NCI-H524 (cell line): ENCODE measurements at regions not wholly inside any gene's neighbourhood (a gene's known extent, or its start where the extent isn't known, plus 50 kb on each side); places are given as distances from the start of the nearest gene placed in this dataset.
A peak's percentile ranks its signal among the peaks of the same experiment; 100 is the strongest.
"Not testable (repeated sequence)": the region's sequence is repeated elsewhere in the genome, so short reads cannot be mapped to it uniquely, and the experiment has no call there.

ENCODE experiments used
- DNase-seq, 2 experiments: peaks; one replicate each; lab custom pipeline; 2025; lab: John Stamatoyannopoulos, UW

- no peak for DNase-seq
These were observed 82.2 kb upstream of the HABP2 start for GRCh38 chr10:113470372-113471240.

- no peak for DNase-seq
These were observed 81.4 kb upstream of the HABP2 start for GRCh38 chr10:113471241-113471996.

DNA sequence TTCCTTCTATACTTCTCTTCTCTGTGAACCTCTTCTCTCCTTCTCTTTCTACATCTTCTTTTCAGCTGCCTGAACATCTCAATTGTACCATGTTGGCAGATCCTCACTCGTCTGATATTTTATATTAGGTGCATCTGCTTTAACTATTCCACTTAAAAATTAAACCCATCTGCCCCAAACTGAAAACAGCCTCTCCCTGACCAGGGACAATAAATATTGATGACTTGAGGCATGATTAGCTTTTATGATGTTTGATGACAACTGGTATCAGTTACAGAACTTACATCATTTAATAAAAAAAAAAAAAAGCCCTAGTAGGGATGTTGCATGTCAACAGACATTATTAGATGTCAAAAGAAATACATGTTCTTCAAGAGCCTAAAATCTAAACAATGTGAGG is 79.8 kb upstream of the HABP2 start:
- no peak for DNase-seq

GRCh38 chr10:113473851-113474250 is 79.0 kb upstream of the HABP2 start:
- no peak for DNase-seq

DNA sequence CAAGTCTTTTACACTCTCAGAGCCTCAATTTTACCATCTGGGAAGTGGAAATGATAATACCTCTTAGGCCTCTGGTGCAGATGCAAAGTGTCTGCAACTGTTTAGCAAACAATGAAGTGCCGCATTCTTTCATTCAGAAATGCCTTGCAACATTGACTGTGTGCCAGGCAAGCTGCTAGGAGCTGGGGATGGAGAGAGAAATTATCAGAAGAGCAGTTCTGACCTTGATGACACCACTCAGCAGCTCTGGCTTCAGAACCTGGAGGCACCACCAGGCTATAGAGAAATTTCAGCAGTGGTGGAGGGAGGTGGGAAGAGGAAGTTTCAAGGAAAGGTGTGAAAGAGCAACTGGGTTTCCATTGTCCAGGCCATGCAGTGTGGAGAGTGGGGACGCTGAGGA is 78.1 kb upstream of the HABP2 start:
- DNase-seq: no peak

GRCh38 chr10:113475381-113475807 is 77.5 kb upstream of the HABP2 start:
- peak in 1 of 2 experiments; percentile 1 for DNase-seq

GRCh38 chr10:113476191-113476590 is 76.7 kb upstream of the HABP2 start:
- no peak for DNase-seq

- no peak for DNase-seq
These were observed 76.2 kb upstream of the HABP2 start for GRCh38 chr10:113476673-113477072.

GRCh38 chr10:113477451-113477850 is 75.4 kb upstream of the HABP2 start:
- DNase-seq: no peak

GRCh38 chr10:113479346-113480080 is 73.3 kb upstream of the HABP2 start:
- DNase-seq: no peak

GRCh38 chr10:113480081-113480360 is 72.8 kb upstream of the HABP2 start:
- DNase-seq: no peak

DNA sequence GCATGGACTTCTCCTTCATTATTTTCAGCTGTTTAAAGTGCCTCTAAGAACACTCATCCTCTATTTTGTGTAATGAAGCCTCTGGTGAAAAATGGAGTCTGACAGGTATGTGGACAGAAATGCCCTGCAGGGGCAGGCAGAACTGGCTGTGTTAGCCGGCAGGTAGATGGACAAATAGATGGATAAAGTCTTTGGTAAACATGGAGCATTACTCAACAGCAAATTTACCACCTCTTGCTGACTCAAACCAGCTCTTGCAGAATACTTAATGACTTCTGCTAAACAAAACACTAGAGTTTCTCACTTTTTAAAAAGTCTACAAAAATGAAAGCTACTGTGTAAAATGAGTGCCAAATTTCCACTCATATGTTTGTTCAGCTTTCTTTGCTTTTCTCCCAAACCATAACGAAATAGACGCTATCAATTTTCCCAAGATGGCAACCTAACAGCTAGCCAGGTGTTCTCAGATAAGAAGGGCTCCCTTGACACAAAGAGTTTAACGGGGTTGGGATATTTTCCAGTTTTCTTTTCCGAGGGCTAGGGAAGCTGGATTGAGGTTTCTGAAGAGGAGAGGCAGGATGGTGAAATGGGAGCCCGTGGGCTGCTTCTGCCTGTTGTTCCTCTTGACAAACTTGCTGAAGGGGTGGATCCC is 71.9 kb upstream of the HABP2 start:
- no peak for DNase-seq

DNA sequence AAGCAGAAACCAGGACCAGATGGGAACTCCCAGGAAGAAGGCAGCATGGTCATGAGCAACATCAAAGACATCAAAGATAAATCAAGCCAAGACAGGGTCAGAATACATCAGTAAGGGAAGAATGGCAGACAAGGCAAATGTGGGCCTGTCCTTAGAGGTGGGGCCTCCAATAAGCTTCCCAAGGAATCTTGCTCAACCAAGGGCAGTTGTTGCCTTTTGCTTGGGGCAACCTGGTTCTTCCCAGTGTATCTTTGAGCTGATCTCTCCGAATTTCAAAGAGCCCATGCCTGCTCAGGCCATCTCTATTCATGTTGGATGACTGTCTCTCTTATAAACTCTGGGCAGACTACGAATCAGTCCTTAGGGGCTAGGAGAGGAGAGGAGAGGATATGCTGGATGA is 68.4 kb upstream of the HABP2 start:
- DNase-seq: no peak

DNA sequence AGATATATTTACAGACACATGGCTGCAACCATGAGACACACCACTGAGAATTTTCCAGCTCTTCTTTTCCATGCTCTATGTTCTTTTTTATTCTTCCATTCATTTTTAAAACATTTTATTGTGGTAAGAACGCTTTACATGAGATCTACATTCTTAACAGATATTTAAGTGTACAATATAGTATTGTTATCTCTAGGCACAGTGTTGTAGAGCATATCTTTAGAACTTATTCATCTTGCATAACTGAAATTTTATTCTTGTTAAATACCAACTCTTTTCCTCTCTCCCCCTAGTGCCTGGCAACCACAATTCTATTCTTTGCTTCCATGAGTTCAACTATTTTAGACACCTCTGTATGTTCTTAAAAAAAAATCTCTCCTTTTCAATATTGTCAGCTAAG is 67.1 kb upstream of the HABP2 start:
- no peak for DNase-seq

DNA sequence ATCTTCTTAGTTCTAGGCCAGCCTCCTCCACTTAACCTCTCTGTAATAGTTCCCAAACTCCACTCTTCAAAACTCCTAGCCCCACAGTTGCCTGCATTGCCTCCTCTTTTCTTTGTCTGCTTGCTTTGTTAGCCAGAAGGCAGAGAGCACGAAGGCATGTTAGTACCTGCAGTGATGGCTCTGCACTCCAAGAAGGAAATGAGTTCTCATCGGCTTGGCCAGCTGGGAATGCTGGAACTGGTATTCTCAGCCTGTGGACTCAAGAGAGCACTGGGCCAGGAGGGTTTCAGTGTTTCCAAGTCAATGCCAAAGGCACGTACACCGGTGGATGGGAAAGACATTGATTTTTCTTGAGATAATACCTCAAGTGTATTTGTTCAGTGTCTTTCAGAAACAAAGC is 66.3 kb upstream of the HABP2 start:
- DNase-seq: no peak

- DNase-seq: no peak
These were observed 65.7 kb upstream of the HABP2 start for GRCh38 chr10:113487154-113487553.

GRCh38 chr10:113488186-113488585 is 64.7 kb upstream of the HABP2 start:
- DNase-seq: no peak

DNA sequence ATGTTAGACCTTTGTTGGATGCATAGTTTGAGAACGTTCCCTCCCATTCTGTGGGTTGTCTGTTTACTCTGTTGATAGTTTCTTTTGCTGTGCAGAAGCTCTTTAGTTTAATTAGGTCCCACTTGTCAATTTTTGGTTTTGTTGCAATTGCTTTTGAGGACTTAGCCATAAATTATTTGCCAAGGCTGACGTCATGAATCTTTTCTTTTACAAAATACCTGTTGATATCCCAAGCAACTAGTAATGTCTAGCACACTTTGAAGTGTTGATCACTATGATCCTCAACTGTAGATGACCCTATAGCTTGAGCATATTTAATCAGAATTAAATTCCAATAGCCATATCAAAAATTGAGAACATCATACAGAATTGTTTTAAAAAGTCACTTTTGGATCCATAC is 63.3 kb upstream of the HABP2 start:
- not testable (repeated sequence) for DNase-seq

- no peak for DNase-seq
These were observed 60.8 kb upstream of the HABP2 start for GRCh38 chr10:113491967-113492565.

DNA sequence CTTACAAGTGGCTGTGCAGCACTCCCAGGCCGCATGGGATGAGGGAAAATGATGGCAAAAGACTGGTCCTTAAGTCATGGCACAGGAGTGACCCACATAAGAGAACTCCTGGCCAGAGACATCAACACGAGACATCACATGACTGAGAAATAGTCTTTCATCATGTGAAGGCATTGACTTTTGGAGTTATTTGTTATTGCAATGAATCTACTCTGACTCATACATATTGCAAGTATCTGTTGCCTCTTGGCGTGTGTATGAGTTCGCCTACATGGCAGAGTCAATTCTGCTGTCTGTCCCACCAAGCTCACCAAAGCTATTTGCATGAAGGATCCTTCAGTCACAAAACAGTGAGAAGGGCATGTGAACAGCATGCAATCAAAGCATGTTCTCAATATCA is 59.7 kb upstream of the HABP2 start:
- no peak for DNase-seq

DNA sequence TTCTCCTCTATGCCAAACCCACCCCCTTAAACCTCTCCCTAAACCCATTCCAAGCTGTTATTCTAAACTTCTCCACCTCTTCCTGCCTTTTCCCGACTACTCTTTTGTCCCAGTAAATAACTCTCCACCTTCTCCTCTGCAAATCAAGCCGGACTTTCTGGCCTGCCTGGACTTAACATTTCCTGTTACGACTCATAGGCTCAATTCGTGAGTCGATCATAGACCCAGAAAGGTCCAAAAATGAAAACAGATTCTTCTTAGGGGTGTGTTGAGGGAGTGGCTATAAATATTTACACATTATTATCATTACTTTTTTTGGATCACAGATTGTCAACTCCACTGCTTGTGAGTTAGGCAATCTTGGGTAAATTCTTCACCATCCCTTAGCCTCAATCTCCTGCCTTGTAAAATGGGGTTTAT is 59.0 kb upstream of the HABP2 start:
- no peak for DNase-seq

DNA sequence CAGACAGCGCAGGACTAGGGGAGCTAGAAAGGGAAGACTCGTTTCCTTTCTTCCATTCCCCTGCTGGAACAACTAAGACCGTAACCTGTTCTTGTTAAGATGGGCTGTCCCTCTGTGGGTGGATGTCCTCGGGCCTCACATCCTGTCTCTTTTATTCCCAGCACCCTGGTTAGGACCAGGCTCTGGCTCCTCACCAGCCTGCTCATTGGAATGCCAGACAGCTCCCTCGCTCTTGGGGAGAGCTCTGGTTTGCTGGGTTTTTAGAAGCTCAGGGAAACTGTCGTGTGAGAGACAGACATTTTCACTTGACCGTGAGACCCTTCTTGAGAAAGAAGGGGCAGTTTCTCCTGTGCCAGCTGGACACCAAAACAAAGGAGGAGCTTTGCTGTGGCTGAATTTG is 58.1 kb upstream of the HABP2 start:
- no peak for DNase-seq
